Eye (tissue), 1 donor: ENCODE measurements at regions not wholly inside any gene's neighbourhood (a gene's known extent, or its start where the extent isn't known, plus 50 kb on each side); places are given as distances from the start of the nearest gene placed in this dataset.

Experiments
- DNase-seq: peaks from one replicate; pipeline ENCODE4 v3.0.0-alpha.2; 2015

DNA sequence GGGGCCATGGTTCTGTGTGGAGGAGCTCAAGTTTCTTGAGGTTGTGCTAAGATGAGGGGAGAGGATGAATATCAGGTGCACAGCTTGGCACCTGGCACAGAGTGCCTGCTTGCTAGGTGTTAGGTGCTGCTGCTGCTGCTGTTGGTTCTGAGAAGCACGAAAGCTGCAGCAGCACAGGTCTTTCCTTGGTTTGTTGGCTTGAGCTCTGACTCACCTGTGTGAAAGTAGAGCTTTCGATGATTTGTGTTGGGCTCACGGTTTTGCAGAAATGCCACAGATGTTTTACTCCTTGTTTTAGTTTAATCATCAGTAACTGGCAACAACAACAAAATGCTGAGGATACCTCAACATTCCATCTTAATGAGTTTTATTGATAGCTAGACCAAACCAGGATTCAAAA, 221.6 kb downstream of the BRINP2 start:
- no peak for DNase-seq

DNA sequence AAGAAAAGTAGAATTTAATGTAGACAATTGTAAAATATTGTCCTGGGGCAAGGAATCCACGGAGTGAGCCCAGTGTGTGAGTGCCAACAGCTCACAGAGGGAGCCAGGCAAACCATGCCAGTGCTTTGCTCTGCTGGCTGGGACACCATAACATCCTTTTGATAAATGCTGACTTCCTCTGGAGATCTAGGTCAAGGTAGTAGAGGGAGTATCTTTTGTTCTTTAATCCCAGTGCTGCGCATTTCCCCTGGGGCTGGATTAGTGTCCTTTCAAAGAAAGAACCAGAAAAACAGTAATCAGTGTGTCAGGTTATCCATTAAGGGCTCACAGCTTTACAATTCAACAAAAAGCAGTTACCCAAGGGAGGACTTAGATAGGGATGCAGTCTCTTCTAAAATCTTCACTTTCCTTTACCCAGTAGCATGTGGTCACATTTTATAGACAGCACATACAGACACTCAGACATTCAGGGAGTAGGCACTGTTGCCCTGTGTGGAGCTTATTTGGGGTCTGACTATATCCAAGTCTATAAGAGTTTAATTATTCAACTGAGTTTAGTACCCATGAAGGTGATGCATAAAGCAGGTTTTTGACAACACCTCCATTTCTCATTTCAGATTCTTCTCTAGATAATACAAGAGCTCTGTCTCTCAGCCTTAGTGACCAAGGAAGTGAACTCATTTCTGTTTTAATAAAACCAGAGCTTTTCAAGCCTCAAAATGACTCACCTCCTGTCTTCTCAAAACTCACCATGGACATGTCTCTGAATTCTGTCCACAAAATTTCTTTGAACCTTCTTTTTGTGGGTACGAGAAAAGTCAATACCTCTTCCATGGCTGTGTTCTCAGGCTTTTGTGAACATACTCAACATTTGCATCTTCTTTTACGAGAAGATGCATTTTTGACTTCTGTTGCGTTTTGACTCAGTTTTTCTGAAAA, 215.3 kb downstream of the BRINP2 start:
- DNase-seq = peak; percentile 4

DNA sequence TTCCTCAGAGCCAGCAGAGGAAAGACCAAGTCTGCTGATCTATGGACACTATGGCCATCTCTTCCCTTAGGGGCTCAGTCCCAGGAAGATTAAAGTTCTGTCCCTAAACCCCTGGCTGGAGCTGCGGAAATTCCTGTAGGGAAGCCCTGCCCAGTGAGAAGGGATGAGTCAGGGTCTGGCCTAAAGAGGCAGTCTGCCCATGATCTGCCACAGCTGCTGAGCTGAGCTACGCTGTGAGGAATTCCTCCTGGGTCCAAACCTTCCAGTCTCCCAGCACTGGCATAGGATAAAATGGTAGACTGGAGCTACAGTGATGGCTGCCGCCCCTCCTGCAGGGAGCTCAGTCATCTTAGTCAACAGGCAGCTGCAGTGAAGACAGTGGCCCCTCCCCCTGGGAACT, 213.7 kb downstream of the BRINP2 start:
- no peak for DNase-seq

DNA sequence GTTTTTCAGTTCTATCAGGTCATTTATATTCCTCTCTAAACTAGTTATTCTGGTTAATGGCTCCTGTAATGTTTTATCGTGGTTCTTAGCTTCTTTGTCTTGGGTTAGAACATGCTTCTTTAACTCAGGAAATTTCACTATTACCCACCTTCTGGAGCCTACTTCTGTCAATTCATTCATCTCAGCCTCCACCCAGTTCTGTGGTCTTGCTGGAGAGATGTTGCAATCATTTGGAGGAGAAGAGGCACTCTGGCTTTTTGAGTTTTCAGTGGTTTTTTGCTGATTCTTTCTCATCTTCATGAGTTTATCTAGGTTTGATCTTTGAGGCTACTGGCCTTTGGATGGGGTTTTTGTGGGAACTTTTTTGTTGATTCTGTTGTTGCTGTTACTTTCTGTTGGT, 213.0 kb downstream of the BRINP2 start:
- DNase-seq = no peak

DNA sequence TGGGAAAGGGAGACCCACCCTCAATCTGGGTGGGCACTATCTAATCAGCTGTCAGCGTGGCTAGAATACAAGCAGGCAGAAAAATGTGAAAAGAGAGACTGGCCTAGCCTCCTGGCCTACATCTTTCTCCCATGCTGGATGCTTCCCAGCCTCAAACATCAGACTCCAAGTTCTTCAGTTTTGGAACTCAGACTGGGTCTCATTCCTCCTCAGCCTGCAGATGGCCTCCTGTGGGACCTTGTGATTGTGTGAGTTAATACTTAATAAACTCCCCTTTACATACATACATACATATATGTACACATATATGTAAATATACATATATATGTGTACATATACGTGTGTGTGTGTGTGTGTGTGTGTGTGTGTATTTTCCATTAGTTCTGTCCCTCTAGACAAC, 207.1 kb downstream of the BRINP2 start:
- no peak for DNase-seq

DNA sequence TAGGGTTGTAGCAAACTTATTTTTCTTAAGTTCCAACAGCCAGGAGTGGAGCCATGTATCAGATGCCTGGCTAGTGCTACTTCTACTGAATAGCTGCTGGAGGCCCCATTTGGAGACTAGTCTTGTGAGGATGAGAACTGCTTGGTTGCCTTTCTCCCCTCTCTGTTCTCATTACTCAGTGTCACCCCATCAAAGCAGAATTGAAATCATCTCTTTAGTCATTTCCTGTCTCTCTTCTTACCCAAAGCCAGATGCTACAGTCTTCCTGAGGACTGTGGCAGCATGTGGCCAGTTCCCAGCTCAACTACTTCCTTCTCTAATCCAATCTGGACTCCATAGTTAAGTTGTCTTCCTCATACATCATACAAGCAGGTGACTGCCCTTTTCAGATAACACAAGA, 197.5 kb downstream of the BRINP2 start:
- no peak for DNase-seq

DNA sequence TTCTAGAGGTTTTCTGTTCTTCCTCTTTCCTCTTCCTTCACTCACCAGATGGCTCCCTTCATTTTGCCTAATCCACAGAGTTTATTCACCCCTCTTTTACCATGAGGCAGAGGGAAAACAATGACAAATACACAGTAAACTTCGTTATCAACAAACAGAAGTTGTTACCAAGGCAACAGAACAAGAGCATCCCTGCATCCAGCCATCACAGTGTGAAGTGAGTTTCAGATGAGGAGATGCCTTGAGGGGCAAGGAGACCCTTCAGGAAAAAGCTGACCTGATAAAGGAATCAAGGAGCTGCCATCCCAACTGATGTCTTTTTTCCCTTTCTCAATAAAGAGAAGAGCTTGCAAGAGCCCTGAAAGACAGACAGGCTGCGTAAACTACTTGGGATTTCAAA, 195.3 kb downstream of the BRINP2 start:
- no peak for DNase-seq

DNA sequence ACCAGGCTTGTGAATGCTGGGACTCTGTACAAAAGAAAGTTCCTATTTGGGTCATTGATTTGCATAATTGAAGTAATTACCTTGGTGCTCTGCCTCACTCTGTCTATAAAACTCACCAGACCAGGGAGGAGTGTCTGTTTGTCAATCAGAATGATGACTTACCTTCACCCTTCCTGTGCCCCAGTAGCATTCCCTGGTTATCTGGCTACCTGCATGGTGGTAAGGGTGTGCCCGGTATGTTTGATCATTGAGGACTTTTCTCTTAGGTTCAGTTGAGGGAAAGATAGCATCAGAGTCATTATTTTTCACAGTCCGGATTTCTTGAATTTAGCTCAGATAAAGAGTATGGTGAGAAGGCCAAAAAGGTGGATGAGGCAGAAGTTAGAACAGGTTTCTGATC, 190.0 kb downstream of the BRINP2 start:
- no peak for DNase-seq

DNA sequence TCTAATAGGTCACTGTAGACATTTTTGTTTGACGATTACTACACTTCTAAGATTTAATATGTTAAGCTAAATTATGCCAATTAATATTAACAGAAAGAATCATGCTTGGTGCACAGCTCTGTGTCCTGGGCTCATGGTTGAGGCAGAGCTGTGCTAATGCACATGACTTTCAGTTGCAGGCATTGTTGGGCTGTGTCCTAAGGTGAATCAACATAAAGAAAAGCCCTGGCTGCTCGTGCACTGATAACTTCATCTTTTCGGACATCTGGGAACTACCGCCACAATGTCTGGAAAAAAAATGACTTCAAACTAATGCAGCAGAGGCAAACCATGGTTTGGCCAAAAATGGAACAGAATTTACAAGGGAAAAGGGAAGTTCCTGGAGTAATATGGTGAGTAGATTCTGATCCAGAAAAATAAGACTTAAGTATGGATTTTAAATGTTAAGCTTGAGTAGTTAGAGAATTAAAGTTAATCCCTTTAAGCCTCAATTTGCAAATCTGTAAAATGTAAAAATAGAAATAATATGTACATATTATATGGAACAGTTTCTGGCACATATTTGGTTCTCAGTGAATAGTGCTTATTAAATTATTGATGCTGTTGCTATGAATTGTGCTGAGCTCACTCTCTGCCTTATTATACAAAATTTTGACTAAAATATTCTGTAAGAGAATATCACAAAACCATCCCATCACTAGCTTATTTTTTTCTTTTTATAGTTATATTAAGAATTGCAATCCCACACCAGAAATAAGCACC, 186.1 kb downstream of the BRINP2 start:
- no peak for DNase-seq

DNA sequence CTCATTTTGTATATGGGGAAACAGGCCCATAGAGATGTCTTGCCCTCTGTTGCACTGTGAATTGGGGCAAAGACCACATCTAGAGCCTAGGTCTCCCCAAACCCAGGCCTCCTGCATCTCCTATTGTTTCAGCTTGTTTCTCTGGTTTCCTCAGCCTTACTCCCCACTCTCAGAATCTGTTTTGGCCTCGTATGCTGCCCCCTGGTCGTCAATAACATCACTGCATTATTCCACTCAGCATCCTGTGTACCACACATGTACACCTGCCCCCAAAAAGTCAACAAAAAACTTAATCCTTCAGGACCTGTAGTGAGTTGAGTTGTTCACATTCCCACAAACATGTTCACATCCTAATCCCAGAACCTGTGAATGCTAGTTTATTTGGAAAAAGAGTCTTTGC, 184.8 kb downstream of the BRINP2 start:
- DNase-seq = peak; percentile 64

DNA sequence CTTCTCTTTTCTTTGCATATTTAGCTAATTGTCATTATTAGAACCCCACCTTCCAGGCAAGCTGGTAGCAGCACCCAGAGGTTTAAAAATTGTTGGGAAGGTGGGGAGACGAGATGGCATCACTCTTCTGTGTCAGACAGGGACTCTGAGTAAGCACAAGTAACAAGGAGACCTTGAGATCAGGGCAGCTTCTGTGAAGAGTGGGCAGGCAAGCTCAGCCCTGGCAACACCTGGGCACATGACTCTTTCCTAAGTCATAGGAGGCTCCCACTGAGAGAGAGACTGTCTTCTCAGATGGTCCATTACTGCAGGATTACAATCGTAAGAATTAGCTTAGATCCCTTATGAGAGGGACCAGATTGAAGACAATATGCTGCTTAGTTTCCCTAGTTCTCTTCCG, 183.5 kb downstream of the BRINP2 start:
- no peak for DNase-seq

DNA sequence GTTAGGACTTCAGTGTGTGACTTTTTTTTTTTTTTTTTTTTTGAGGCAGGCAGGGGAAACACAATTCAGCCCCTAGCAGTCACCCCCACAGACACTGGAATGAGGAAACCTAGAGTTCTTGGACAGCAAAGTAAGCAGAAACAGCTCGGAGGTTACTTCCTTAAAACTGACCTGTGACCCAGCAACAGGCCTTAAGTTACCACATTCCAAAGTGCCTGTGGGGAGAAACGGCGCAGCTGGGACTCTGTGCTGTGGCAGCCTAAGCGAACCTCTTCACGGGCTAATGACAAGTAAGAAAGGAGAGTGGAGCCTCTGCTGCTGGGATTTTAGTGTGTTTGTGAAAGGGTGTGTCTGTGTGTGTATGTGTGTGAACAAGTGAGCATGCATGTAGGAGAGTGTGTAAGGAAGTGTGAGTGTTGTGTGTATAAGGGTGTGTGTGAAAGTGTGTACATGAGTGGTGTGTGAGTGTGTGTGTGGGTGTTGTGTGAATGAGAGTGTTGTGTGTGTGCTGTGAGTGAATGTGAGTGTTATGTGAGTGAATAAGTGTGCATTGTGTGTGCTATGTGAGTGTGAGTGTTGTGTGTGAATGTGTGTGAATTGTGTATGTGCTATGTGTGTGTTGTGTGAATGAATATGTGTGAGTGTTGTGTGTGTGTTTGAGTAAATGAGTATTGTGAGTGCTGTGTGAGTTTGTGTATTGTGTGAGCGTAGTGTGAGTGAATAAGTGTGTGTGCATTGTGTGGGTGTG, 180.8 kb downstream of the BRINP2 start:
- DNase-seq = peak; percentile 51

DNA sequence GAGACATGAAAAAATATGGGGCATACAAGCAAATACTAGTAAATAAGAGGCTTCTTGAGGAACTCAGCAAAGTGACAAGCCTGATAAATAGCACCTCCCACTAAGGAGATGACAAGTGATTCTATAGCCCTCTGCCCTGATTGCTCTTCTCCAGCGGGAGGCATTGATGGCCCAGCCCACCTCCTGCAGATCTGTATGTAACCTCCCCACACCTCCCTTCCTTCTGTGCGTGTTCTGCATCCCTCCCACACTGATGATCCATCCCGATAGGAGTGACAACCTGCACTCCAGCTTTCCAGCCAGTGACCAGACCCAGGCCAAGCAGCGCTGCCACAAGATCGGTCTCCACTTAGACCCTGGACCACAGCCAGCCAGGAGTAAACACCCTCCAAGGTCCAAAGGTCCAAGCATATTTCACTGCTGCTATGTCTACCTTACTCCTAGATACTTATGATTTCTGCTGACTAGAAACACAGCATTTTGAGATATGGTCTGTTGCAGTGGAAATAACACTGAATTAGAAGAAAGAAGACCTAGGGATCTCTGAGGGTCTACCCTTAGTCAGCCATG, 176.1 kb downstream of the BRINP2 start:
- DNase-seq = no peak

DNA sequence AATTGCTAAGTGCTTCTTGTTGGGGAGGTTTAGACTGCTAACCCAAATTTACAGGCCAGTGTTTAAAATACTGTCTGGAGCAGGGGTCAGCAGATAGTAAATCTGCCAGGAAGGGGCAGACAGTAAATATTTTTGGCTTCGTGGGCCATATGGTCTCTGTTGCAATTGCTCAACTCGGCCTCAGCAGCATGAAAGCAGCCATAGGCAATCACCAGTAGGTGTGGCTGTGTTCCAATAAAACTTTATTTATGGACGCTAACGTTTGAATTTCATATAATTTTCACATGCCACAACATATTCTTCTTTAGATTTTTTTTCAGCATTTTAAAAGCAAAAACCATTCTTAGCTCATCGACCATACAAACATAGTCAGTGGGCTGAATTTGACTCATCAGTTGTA, 172.7 kb downstream of the BRINP2 start:
- no peak for DNase-seq

DNA sequence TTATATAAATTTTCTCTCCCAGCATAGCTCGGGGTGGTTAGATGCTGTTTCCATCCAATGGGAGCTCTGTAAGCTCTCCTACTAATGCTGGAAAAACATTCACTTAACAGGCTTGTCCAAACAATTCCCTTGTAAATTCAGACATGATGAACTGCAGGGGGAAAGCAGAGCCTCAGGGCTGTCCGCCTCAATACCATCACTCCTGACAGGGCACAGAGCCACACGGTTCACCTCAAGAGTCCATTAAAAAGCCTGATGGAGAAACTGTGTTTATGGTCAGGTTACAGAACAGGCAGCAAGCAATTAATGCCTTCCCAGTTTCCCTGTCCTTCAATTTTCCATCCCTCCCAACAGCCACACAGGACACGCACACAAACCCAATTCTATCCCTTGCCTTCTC, 171.0 kb downstream of the BRINP2 start:
- DNase-seq = peak; percentile 62

DNA sequence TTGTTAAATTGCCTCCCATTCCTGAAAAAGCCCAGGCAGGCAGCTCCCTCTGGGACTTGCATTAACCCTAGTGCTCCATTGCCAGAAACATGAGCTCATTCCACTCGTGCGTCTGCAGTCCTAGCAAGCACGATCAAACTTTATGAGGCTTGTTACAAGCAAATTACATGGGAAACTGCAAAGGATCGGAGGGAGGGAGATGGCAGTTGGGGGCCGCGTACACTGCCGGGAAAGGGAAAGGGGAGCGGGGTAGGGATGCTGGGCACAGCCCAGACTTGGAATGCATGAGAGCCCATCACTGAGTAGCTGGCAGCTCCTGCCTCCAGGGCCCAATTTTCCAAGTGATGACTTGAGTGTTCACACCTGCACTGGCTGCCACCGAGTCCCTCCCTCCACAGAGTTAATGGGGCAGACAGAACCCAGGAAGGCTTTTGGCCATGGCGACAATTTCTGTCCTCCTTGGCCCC, 169.9 kb downstream of the BRINP2 start:
- DNase-seq = peak; percentile 41

DNA sequence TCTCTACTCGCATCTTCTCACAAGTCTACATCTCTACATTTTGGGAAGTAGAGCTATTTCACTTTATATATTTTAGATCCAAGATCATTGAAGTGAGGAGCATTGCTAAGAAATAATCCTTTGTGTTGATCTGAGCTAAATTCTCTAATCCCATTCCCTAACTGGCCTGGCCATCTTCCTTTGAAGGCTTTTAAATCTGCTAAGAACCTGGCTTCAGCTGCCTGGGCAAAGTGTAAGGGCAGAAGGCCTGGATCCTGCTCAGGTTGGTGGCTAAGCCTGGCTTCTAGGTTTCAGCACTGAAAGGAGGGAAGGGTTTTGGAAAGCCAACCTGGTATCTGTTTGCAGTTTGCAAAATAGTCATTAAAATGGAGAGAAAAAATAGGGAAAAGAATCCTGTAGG, 167.6 kb downstream of the BRINP2 start:
- DNase-seq = no peak

DNA sequence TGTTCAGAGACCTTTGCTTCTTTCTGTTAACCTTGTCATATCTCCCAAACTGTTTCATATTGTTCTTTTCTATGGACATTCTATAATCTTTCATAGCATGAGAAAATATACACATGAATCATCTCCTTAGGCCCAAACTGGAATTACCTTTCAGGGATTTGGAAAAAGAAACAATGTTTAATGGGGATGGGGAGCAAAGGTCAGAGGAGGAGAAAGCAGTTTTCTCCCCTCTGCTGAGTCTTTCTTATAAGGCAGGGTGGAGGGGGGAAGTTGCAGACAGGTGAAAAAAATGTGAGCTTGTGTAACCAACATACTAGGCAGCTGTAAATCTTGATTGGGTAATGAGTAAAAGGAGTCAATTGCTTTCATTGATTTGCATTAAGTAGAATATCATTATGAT, 164.1 kb downstream of the BRINP2 start:
- DNase-seq = no peak

DNA sequence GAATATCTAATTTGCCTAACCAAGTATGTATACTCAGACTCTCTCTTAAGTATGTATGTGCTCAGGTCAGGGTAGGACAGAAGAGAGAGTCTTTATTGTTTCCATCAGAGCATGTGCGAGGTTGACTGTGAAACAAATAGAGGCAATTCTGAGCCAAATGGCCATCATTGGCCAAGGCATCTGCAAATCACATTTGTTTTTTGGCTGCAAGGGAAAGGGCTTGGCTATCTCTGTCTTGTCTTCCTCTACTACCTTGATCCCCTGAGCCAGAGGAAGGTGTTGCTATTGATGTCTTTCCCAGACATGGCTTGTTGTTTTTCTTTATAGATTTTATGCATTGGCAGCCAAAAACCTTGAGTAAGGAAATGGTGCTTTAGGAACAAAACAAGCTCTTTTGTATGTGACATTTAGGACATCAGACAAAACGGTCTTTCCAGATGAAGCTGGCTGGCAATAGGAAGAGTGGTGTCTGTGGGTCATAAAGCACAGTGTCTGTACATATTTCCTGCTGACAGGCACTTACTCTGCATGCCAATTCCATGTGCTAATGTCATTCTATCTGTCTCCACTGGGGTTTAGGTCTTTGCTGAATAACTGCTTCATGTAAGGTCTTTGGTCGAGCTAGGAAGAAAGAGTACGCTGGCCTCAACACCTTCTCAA, 163.3 kb downstream of the BRINP2 start:
- no peak for DNase-seq
